Osteoblast (primary cell): ENCODE measurements at regions not wholly inside any gene's neighbourhood (a gene's known extent, or its start where the extent isn't known, plus 50 kb on each side); places are given as distances from the start of the nearest gene placed in this dataset. TPM values are rescaled to one million over a fixed set of nuclear protein-coding genes. Genes with fewer than 3 reads are reported as not detected.

ENCODE experiments used
- DNase-seq: peaks from one replicate; pipeline ENCODE4 v3.0.0; 2011; ENCODE audit warnings: low spot score, mixed read lengths; ENCODE audit not compliant: insufficient read length; ENCODE audit errors: missing footprints
- H2AFZ ChIP-seq: 2 replicates; pipeline ENCODE4 v1.6.0; 2011; ENCODE audit warnings: mild to moderate bottlenecking, low read length
- H3K27ac ChIP-seq: 2 replicates; pipeline ENCODE4 v1.5.1; 2011; ENCODE audit warnings: mild to moderate bottlenecking, low read depth, low read length, moderate library complexity
- H3K27me3 ChIP-seq: 2 replicates; pipeline ENCODE4 v1.6.0; 2012; ENCODE audit warnings: mild to moderate bottlenecking, control low read depth, inconsistent platforms, low read length, moderate library complexity; ENCODE audit not compliant: insufficient read depth
- H3K36me3 ChIP-seq: 2 replicates; pipeline ENCODE4 v1.5.1; 2011; ENCODE audit warnings: mild to moderate bottlenecking, low read length, control low read depth, moderate library complexity; ENCODE audit not compliant: insufficient read depth
- H3K4me1 ChIP-seq: 2 replicates; pipeline ENCODE4 v1.5.1; 2011; ENCODE audit warnings: mild to moderate bottlenecking, low read length, control low read depth, moderate library complexity; ENCODE audit not compliant: insufficient read depth
- H3K4me2 ChIP-seq: 2 replicates; pipeline ENCODE4 v1.6.0; 2011; ENCODE audit warnings: mild to moderate bottlenecking, low read length; ENCODE audit not compliant: insufficient read depth
- H3K4me3 ChIP-seq: fragments of 200-600 bp; sonication (generic); 3 replicates; pipeline ENCODE4 v1.5.1; 2012; ENCODE audit warnings: mild to moderate bottlenecking, low read length, inconsistent platforms; ENCODE audit not compliant: insufficient read depth
- H3K79me2 ChIP-seq: 2 replicates; pipeline ENCODE4 v1.6.0; 2012; ENCODE audit warnings: mild to moderate bottlenecking, low read length, control low read depth, inconsistent platforms; ENCODE audit not compliant: insufficient read depth
- H3K9me3 ChIP-seq: 2 replicates; pipeline ENCODE4 v1.5.1; 2011; ENCODE audit warnings: low read depth, low read length, control low read depth
- H4K20me1 ChIP-seq: 2 replicates; pipeline ENCODE4 v1.6.0; 2012; ENCODE audit warnings: mild to moderate bottlenecking, low read length, control low read depth; ENCODE audit not compliant: insufficient read depth
- CTCF ChIP-seq: IDR thresholded peaks from 2 replicates; pipeline ENCODE4 v1.5.1; 2011; ENCODE audit warnings: mild to moderate bottlenecking, low read depth, low read length, moderate library complexity; ENCODE audit errors: extremely low read depth
- small RNA-seq: library from RNA; depleted of rRNA; stranded (forward); fragments of <200 nt; gene quantifications from one replicate; pipeline ENCODE3, GENCODE V24; 2012

DNA sequence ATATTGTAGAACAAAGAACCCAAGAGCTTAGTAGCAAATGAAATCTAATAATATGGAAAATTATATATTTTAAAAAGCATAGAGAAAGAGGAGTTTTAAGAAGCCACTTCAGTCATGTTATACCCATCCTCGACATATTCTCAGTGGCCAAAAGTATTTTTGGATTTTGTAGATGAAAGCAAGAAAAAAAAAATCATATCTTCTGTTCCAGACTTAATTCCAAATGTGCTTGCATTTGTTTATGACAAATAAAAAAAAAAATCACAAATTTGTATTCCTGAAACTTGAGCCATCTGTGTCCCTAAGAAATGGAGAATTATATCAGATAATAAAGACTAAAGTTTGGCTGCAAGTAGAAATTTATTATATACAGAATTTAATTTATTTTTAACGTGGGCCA, 1482.4 kb upstream of the PABPC4L start:
- Histone ChIP-seq H3K4me2 (no peak overlapping the region), H3K4me3 (no peak overlapping the region), H3K36me3 (no peaks in the 10 kb centered on the region), H3K79me2 (no peaks in the 10 kb centered on the region), H3K27me3 (no peaks in the 10 kb centered on the region), H2AFZ (no peak overlapping the region), H3K27ac (no peak overlapping the region), H4K20me1 (no peaks in the 10 kb centered on the region), H3K9me3 (no peaks in the 10 kb centered on the region), H3K4me1 (no peaks in the 10 kb centered on the region)
- no peak for TF ChIP-seq CTCF
- DNase-seq = no peak

DNA sequence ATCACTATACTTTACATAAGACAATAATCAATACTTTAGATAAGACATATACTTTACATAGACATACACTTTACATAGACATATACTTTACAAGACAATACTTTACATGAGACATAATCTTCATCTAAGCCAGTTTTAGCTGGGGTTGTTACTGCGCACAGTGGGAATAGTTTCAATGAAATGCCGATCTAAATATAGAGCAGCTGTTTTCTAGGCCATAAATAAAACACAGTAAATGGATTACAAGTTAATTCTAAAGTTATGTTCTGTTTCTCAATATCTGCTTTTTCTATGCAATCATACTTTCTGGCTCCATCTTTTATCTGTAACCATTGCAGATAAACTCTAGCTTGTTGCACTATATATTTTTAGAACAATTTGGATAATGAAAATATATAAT, 1470.6 kb upstream of the PABPC4L start:
- H3K27ac ChIP-seq = no peak overlapping the region
- no peaks in the 10 kb centered on the region for H4K20me1 ChIP-seq
- no peaks in the 10 kb centered on the region for H3K27me3 ChIP-seq
- H3K9me3 ChIP-seq = peaks cover 2% of the 10 kb centered on the region
- no peaks in the 10 kb centered on the region for H3K4me1 ChIP-seq
- no peaks in the 10 kb centered on the region for H3K79me2 ChIP-seq
- no peak overlapping the region for H3K4me3 ChIP-seq
- H3K36me3 ChIP-seq = no peaks in the 10 kb centered on the region
- TF ChIP-seq CTCF = no peak
- no peak for DNase-seq
- no peak overlapping the region for H2AFZ ChIP-seq
- H3K4me2 ChIP-seq = no peak overlapping the region

- H3K27me3 ChIP-seq = no peaks in the 10 kb centered on the region
- DNase-seq = no peak
- H3K4me2 ChIP-seq = no peak overlapping the region
- peaks cover 2% of the 10 kb centered on the region for H3K9me3 ChIP-seq
- TF ChIP-seq CTCF = no peak
- H3K4me3 ChIP-seq = no peak overlapping the region
- no peaks in the 10 kb centered on the region for H4K20me1 ChIP-seq
- H3K79me2 ChIP-seq = no peaks in the 10 kb centered on the region
- no peaks in the 10 kb centered on the region for H3K4me1 ChIP-seq
- no peaks in the 10 kb centered on the region for H3K36me3 ChIP-seq
- no peak overlapping the region for H2AFZ ChIP-seq
- H3K27ac ChIP-seq = no peak overlapping the region
Observed at GRCh38 chr4:135670548-135670947, 1469.0 kb upstream of the PABPC4L start.

Small RNA genes lying in the stretch of these regions (small RNA-seq; reads per million reads assigned to genes)
- 3.5 reads per million, percentile 81 among the genes with 10 or more reads in this experiment for gene RNU1-89P
- gene SERF1AP1 = not detected
